Neural cell (in vitro differentiated cells): ENCODE measurements at regions not wholly inside any gene's neighbourhood (a gene's known extent, or its start where the extent isn't known, plus 50 kb on each side); places are given as distances from the start of the nearest gene placed in this dataset.

ENCODE experiments used
- H2AFZ ChIP-seq: fragments of 200-600, 300-800 bp; sonication (generic), shearing (Covaris generic); 2 replicates; pipeline ENCODE4 v1.6.0; 2014; ENCODE audit warnings: low read depth, mild to moderate bottlenecking, antibody characterized with exemption, low read length, moderate library complexity
- H3F3A ChIP-seq: fragments of 200-600 bp; shearing (Covaris generic); 2 replicates; pipeline ENCODE4 v1.6.1; 2016; ENCODE audit warnings: mild to moderate bottlenecking, moderate library complexity, mixed read lengths, antibody characterized with exemption, low read length; ENCODE audit not compliant: insufficient read depth, poor library complexity, severe bottlenecking
- H3K27ac ChIP-seq: fragments of 200-600, 300-800 bp; sonication (generic), shearing (Covaris generic); 2 replicates; pipeline ENCODE4 v1.5.1; 2014; ENCODE audit warnings: mild to moderate bottlenecking, low read length, moderate library complexity
- H3K27me3 ChIP-seq: fragments of 300-800, 200-600 bp; sonication (generic), shearing (Covaris generic); 2 replicates; pipeline ENCODE4 v1.6.0; 2014; ENCODE audit warnings: mild to moderate bottlenecking, low read depth, low read length, moderate library complexity; ENCODE audit not compliant: insufficient read depth
- H3K36me3 ChIP-seq: fragments of 300-800, 200-600 bp; sonication (generic), shearing (Covaris generic); 2 replicates; pipeline ENCODE4 v1.5.1; 2014; ENCODE audit warnings: mild to moderate bottlenecking, antibody characterized with exemption, low read length, moderate library complexity; ENCODE audit not compliant: insufficient read depth
- H3K4me2 ChIP-seq: fragments of 300-800, 200-600 bp; sonication (generic), shearing (Covaris generic); 2 replicates; pipeline ENCODE4 v1.6.0; 2014; ENCODE audit warnings: mild to moderate bottlenecking, low read length
- H3K4me3 ChIP-seq: fragments of 300-800, 200-600 bp; sonication (generic), shearing (Covaris generic); 2 replicates; pipeline ENCODE4 v1.5.1; 2014; ENCODE audit warnings: mild to moderate bottlenecking, low read length, moderate library complexity
- H3K79me2 ChIP-seq: fragments of 200-600 bp; shearing (Covaris generic); replicated peaks from 2 replicates; pipeline ENCODE4 v1.6.0; 2014; ENCODE audit warnings: mild to moderate bottlenecking, low read length, moderate library complexity; ENCODE audit not compliant: insufficient read depth
- H3K9ac ChIP-seq: fragments of 300-800, 200-600 bp; sonication (generic), shearing (Covaris generic); 2 replicates; pipeline ENCODE4 v1.6.1; 2016; ENCODE audit warnings: mild to moderate bottlenecking, low read length, mixed read lengths
- H3K9me2 ChIP-seq: fragments of 200-600 bp; shearing (Covaris generic); 2 replicates; pipeline ENCODE4 v1.6.1; 2016; ENCODE audit warnings: mild to moderate bottlenecking, low read length, mixed read lengths; ENCODE audit not compliant: insufficient read depth
- H3K9me3 ChIP-seq: fragments of 200-600, 300-800 bp; sonication (generic), shearing (Covaris generic); 2 replicates; pipeline ENCODE4 v1.6.1; 2016; ENCODE audit warnings: mild to moderate bottlenecking, mixed run types, low read length, moderate library complexity, mixed read lengths
- H4K20me1 ChIP-seq: fragments of 200-600 bp; shearing (Covaris generic); 2 replicates; pipeline ENCODE4 v1.6.1; 2016; ENCODE audit warnings: mild to moderate bottlenecking, mixed run types; ENCODE audit not compliant: insufficient read depth
- CTCF ChIP-seq: fragments of 450-650 bp; IDR thresholded peaks from 2 replicates; pipeline ENCODE4 v1.5.1; 2014; ENCODE audit warnings: antibody characterized with exemption, mild to moderate bottlenecking, moderate library complexity; ENCODE audit not compliant: poor library complexity, severe bottlenecking
- EP300 ChIP-seq: fragments of 450-650 bp; conservative IDR thresholded peaks from 2 replicates; pipeline ENCODE4 v1.6.1; 2014; ENCODE audit warnings: antibody characterized with exemption, mild to moderate bottlenecking, moderate library complexity; ENCODE audit not compliant: poor library complexity, severe bottlenecking
- EZH2 ChIP-seq: fragments of 200-600, 300-800 bp; shearing (Covaris generic), sonication (generic); IDR thresholded peaks from 2 replicates; pipeline ENCODE4 v1.6.1; 2014; ENCODE audit warnings: antibody characterized with exemption, low read length, borderline replicate concordance, mild to moderate bottlenecking; ENCODE audit not compliant: insufficient read depth, poor library complexity, severe bottlenecking
- MXI1 ChIP-seq: fragments of 450-650 bp; conservative IDR thresholded peaks from 2 replicates; pipeline ENCODE4 v1.6.1; 2014; ENCODE audit warnings: antibody characterized with exemption, mild to moderate bottlenecking; ENCODE audit not compliant: poor library complexity, severe bottlenecking
- POLR2AphosphoS5 ChIP-seq: IDR thresholded peaks from 2 replicates; pipeline ENCODE4 v1.6.1; 2012
- RAD21 ChIP-seq: fragments of 450-650 bp; conservative IDR thresholded peaks from 2 replicates; pipeline ENCODE4 v1.6.1; 2014; ENCODE audit warnings: antibody characterized with exemption, mild to moderate bottlenecking, moderate library complexity
- REST ChIP-seq: IDR thresholded peaks from 2 replicates; pipeline ENCODE4 v1.6.1; 2012; ENCODE audit warnings: borderline replicate concordance
- SMC3 ChIP-seq: fragments of 450-650 bp; conservative IDR thresholded peaks from 2 replicates; pipeline ENCODE4 v1.6.1; 2014; ENCODE audit warnings: antibody characterized with exemption, mild to moderate bottlenecking, moderate library complexity; ENCODE audit not compliant: poor library complexity
- TAF1 ChIP-seq: IDR thresholded peaks from 2 replicates; pipeline ENCODE4 v1.6.1; 2012; ENCODE audit warnings: low read depth

GRCh38 chr10:8437896-8438295 is 383.4 kb downstream of the GATA3 start:
- H3K9me2 ChIP-seq = no peaks in the 10 kb centered on the region
- no peaks in the 10 kb centered on the region for H3F3A ChIP-seq
- H3K4me2 ChIP-seq = no peak overlapping the region
- no peak overlapping the region for H3K4me3 ChIP-seq
- no peaks in the 10 kb centered on the region for H3K27me3 ChIP-seq
- H2AFZ ChIP-seq = no peak overlapping the region
- H3K27ac ChIP-seq = no peak overlapping the region
- H4K20me1 ChIP-seq = no peaks in the 10 kb centered on the region
- H3K79me2 ChIP-seq = no peaks in the 10 kb centered on the region
- no peaks in the 10 kb centered on the region for H3K36me3 ChIP-seq
- TF ChIP-seq MXI1 (no peak), EP300 (no peak), EZH2 (no peak), TAF1 (no peak), POLR2AphosphoS5 (no peak), REST (no peak), SMC3 (no peak), RAD21 (no peak), CTCF (no peak)
- no peaks in the 10 kb centered on the region for H3K9me3 ChIP-seq
- H3K9ac ChIP-seq = no peak overlapping the region

GRCh38 chr10:8438603-8439002 is 384.1 kb downstream of the GATA3 start:
- no peaks in the 10 kb centered on the region for H3K27me3 ChIP-seq
- H4K20me1 ChIP-seq = no peaks in the 10 kb centered on the region
- no peaks in the 10 kb centered on the region for H3K36me3 ChIP-seq
- H3K27ac ChIP-seq = no peak overlapping the region
- no peaks in the 10 kb centered on the region for H3F3A ChIP-seq
- H2AFZ ChIP-seq = no peak overlapping the region
- H3K9me3 ChIP-seq = no peaks in the 10 kb centered on the region
- H3K4me2 ChIP-seq = no peak overlapping the region
- no peaks in the 10 kb centered on the region for H3K9me2 ChIP-seq
- H3K4me3 ChIP-seq = no peak overlapping the region
- H3K79me2 ChIP-seq = no peaks in the 10 kb centered on the region
- H3K9ac ChIP-seq = no peak overlapping the region
- TF ChIP-seq CTCF = no peak
